ENCODE measurements at regions not wholly inside any gene's neighbourhood (a gene's known extent, or its start where the extent isn't known, plus 50 kb on each side); places are given as distances from the start of the nearest gene placed in this dataset.

- TF ChIP-seq ELK1 (IDR thresholded peaks at IDR 0.05; ENCODE audit: borderline replicate concordance, low read depth, low read length), result no peak
- no peak for TF ChIP-seq CEBPB (IDR thresholded peaks at IDR 0.05; ENCODE audit: low read depth, low read length)
- TF ChIP-seq POLR2A (IDR thresholded peaks at IDR 0.05; ENCODE audit: low read depth, low read length), result no peak
- TF ChIP-seq CTCF (conservative IDR thresholded peaks at IDR 0.05; ENCODE audit: low read depth, low read length), result no peak
- no peak for TF ChIP-seq RFX5 (IDR thresholded peaks at IDR 0.05; ENCODE audit: low read depth, low read length)
- TF ChIP-seq RAD21 (IDR thresholded peaks at IDR 0.05; ENCODE audit: low read length), result no peak
- no peak for TF ChIP-seq USF2 (IDR thresholded peaks at IDR 0.05; ENCODE audit: low read depth, low read length)
- TF ChIP-seq MXI1 (IDR thresholded peaks at IDR 0.05; ENCODE audit: borderline replicate concordance, low read depth, low read length), result no peak
Observed at GRCh38 chr6:163992056-163992455, 577.5 kb downstream of the QKI start.

All from IMR-90 (cell line).